ENCODE measurements at regions not wholly inside any gene's neighbourhood (a gene's known extent, or its start where the extent isn't known, plus 50 kb on each side); places are given as distances from the start of the nearest gene placed in this dataset.

GRCh38 chr5:64110222-64110621, 55.4 kb upstream of the RNF180 start:
- Histone ChIP-seq H3K36me3 (no peaks in the 10 kb centered on the region), H3K4me1 (no peaks in the 10 kb centered on the region), H3K9me3 (peaks cover 0 to 3% of the 10 kb centered on the region in 2 donors), H3K4me3 (no peak overlapping the region), H3K27ac (no peak overlapping the region), H3K27me3 (no peaks in the 10 kb centered on the region)
- no peak for DNase-seq
- intact Hi-C loops (cut with DNase I; ENCODE audit: low total_unique reads), result no loop called here
- WGBS, 2 donors (ENCODE audit: low coverage in 1 of 2), result 57 to 63% methylated on average over 2 of the region's 2 CpGs
- in situ Hi-C loops (cut with MboI; ENCODE audit: low pct_ligation_motif_present in 1 of 4, low pct_unique_long_range_greater_than_20kb in 1 of 4, low sequenced_read_pairs in 3 of 4), result no loop called here
- TF ChIP-seq POLR2AphosphoS5 (IDR thresholded peaks at IDR 0.05) (no peak), POLR2A (IDR thresholded peaks at IDR 0.05) (no peak), EP300 (IDR thresholded peaks at IDR 0.05; ENCODE audit: low read depth) (no peak)
- TF ChIP-seq, protein P1, sequence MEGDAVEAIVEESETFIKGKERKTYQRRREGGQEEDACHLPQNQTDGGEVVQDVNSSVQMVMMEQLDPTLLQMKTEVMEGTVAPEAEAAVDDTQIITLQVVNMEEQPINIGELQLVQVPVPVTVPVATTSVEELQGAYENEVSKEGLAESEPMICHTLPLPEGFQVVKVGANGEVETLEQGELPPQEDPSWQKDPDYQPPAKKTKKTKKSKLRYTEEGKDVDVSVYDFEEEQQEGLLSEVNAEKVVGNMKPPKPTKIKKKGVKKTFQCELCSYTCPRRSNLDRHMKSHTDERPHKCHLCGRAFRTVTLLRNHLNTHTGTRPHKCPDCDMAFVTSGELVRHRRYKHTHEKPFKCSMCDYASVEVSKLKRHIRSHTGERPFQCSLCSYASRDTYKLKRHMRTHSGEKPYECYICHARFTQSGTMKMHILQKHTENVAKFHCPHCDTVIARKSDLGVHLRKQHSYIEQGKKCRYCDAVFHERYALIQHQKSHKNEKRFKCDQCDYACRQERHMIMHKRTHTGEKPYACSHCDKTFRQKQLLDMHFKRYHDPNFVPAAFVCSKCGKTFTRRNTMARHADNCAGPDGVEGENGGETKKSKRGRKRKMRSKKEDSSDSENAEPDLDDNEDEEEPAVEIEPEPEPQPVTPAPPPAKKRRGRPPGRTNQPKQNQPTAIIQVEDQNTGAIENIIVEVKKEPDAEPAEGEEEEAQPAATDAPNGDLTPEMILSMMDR (IDR thresholded peaks at IDR 0.05), result no peak

DNA sequence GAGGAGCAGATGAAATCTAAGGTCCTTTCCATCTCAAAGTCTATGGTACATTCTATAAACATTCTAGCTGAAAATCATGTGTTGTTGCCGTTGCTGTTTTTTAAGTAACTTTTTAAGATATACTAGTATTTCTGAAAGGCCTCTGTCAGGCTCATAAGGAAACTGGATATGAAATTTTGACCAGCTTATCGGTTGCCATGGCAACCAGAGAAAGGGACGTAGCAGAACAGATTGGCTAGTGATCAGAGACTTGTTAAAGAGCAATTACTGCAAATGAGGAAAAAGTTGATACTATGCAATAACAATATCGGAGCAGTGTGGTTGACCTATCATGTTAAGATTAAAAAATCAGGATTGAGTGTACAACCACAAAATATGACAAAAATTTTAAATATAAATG, 57.0 kb upstream of the RNF180 start:
- TF ChIP-seq, protein P1 (IDR thresholded peaks at IDR 0.05), result no peak
- no peak for TF ChIP-seq POLR2AphosphoS5 (IDR thresholded peaks at IDR 0.05)
- no peak for TF ChIP-seq POLR2A (IDR thresholded peaks at IDR 0.05)
- TF ChIP-seq EP300 (IDR thresholded peaks at IDR 0.05; ENCODE audit: low read depth), result no peak
- Histone ChIP-seq H3K27ac (no peak overlapping the region), H3K36me3 (no peaks in the 10 kb centered on the region), H3K4me1 (no peaks in the 10 kb centered on the region), H3K4me3 (no peak overlapping the region), H3K9me3 (peaks cover 0 to 5% of the 10 kb centered on the region in 2 donors), H3K27me3 (no peaks in the 10 kb centered on the region)
- DNase-seq, result no peak
- WGBS, 2 donors (ENCODE audit: low coverage in 1 of 2), result 71 to 75% methylated on average over 4 of the region's 4 CpGs
- intact Hi-C loops (cut with DNase I; ENCODE audit: low total_unique reads) (no loop called here), in situ Hi-C loops (cut with MboI; ENCODE audit: low pct_ligation_motif_present in 1 of 4, low pct_unique_long_range_greater_than_20kb in 1 of 4, low sequenced_read_pairs in 3 of 4) (no loop called here)

DNA sequence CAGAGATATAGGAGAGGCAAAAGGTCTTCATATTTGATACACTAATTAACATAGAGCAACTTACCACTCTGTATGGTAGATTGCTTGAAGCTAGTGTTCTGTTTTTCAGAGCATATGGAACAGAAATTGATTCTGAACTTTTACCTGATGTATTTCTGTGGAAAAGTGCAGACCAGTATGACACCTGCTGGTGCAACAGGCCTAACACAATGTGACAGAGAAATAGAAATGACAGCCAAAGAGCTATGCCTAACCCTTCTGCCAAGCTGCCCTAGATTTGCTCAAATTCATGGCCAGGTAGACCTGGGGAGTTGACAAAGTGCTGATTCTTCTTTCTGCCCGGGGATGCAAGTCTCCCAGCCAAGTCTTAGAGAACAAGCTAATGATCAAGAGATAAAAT, 65.4 kb upstream of the RNF180 start:
- H3K4me3 ChIP-seq, result no peak overlapping the region
- no peaks in the 10 kb centered on the region for H3K27me3 ChIP-seq
- H3K27ac ChIP-seq, result no peak overlapping the region
- no peak for DNase-seq
- H3K9me3 ChIP-seq, result peaks cover 0 to 1% of the 10 kb centered on the region in 2 donors
- intact Hi-C loops (cut with DNase I; ENCODE audit: low total_unique reads), result no loop called here
- TF ChIP-seq EP300 (IDR thresholded peaks at IDR 0.05; ENCODE audit: low read depth), result no peak
- TF ChIP-seq POLR2A (IDR thresholded peaks at IDR 0.05), result no peak
- TF ChIP-seq, protein P1 (IDR thresholded peaks at IDR 0.05), result no peak
- TF ChIP-seq POLR2AphosphoS5 (IDR thresholded peaks at IDR 0.05), result no peak
- in situ Hi-C loops (cut with MboI; ENCODE audit: low pct_ligation_motif_present in 1 of 4, low pct_unique_long_range_greater_than_20kb in 1 of 4, low sequenced_read_pairs in 3 of 4), result no loop called here
- H3K4me1 ChIP-seq, result no peaks in the 10 kb centered on the region
- WGBS, 2 donors (ENCODE audit: low coverage in 1 of 2), result 61% methylated on average over 1 of the region's 1 CpG; no CpG with 5 or more reads in 1 of the 2 donors
- H3K36me3 ChIP-seq, result no peaks in the 10 kb centered on the region

DNA sequence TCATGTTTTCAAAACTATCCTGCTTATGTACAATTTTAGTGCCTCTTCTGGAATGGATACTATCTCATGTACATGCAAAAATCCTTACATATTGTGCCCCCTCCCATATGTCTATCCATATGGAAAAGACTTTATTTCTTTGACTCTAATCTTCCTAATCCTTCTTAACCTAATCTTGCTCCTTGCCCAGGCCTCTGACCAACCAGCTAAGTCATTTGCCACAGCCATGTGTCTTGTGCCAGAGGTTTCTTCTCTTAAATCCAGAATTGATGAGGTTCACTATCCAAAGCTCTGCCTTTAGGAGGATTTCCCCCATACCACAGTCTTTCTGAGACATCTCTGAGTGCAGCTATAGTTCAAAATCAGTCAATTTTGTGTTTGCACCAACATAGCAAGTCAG, 68.9 kb upstream of the RNF180 start:
- Histone ChIP-seq H3K9me3 (no peaks in the 10 kb centered on the region), H3K27me3 (no peaks in the 10 kb centered on the region), H3K27ac (no peak overlapping the region), H3K4me1 (no peaks in the 10 kb centered on the region), H3K4me3 (no peak overlapping the region), H3K36me3 (no peaks in the 10 kb centered on the region)
- intact Hi-C loops (cut with DNase I; ENCODE audit: low total_unique reads), result no loop called here
- no peak for DNase-seq
- no peak for TF ChIP-seq POLR2A (IDR thresholded peaks at IDR 0.05)
- TF ChIP-seq, protein P1 (IDR thresholded peaks at IDR 0.05), result no peak
- no peak for TF ChIP-seq POLR2AphosphoS5 (IDR thresholded peaks at IDR 0.05)
- no peak for TF ChIP-seq EP300 (IDR thresholded peaks at IDR 0.05; ENCODE audit: low read depth)
- in situ Hi-C loops (cut with MboI; ENCODE audit: low pct_ligation_motif_present in 1 of 4, low pct_unique_long_range_greater_than_20kb in 1 of 4, low sequenced_read_pairs in 3 of 4), result no loop called here

Data from transverse colon (tissue), 4 donors.